Upper lobe of left lung (tissue), 4 donors: ENCODE measurements at regions not wholly inside any gene's neighbourhood (a gene's known extent, or its start where the extent isn't known, plus 50 kb on each side); places are given as distances from the start of the nearest gene placed in this dataset.

Source experiments
- CTCF ChIP-seq, 6 experiments: fragments of 450-650 bp in 4 of 6; fragments of 200-600 bp in 2 of 6; sonication (generic) in 2 of 6; IDR thresholded peaks; one replicate each; pipeline ENCODE4 v1.5.1; 2016 to 2019; ENCODE audit warnings: antibody characterized with exemption in 6 of 6
- EP300 ChIP-seq, 4 donors: sonication (generic); formaldehyde crosslinking; IDR thresholded peaks; one replicate each; pipeline ENCODE4 v1.5.1; 2017; ENCODE audit warnings: antibody characterized with exemption in 4 of 4, control low read depth in 2 of 4
- POLR2A ChIP-seq, 4 donors: fragments of 450-650 bp; IDR thresholded peaks; one replicate each; pipeline ENCODE4 v1.5.1; 2016 to 2017; ENCODE audit warnings: antibody characterized with exemption in 4 of 4, mild to moderate bottlenecking in 2 of 4
- POLR2AphosphoS5 ChIP-seq, 2 donors: sonication (generic); formaldehyde crosslinking; IDR thresholded peaks; one replicate each; pipeline ENCODE4 v1.5.1; 2017; ENCODE audit warnings: antibody characterized with exemption in 2 of 2

GRCh38 chrX:65601126-65601525 lies 66.3 kb upstream of the MSN start:
- TF ChIP-seq CTCF (IDR thresholded peaks at IDR 0.05) = no peak
- no peak for TF ChIP-seq POLR2A (IDR thresholded peaks at IDR 0.05)
- no peak for TF ChIP-seq EP300 (IDR thresholded peaks at IDR 0.05)
- no peak for TF ChIP-seq POLR2AphosphoS5 (IDR thresholded peaks at IDR 0.05)
